ENCODE measurements at regions not wholly inside any gene's neighbourhood (a gene's known extent, or its start where the extent isn't known, plus 50 kb on each side); places are given as distances from the start of the nearest gene placed in this dataset.
"Not testable (repeated sequence)": the region's sequence is repeated elsewhere in the genome, so short reads cannot be mapped to it uniquely, and the experiment has no call there.

DNA sequence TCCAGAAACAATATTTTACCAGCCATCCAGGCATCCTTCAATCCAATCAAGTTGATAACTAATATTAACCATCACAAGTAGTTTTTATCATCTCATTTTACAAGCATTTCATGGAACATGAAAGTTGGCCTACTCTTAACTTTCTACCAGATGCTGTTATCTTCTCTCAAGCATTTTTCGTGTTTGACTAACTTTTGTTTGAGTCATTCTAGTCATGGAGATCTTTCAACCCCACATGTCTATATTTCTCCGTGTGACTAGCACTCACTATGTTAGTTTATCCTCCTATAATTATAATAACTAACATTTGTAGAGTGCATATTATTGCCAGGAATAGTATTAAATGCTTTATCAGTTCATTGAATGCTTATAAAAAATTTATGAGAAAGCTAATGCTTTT is 307.0 kb upstream of the CWC22 start:
- no peak for DNase-seq

GRCh38 chr2:180312542-180312941 is 305.4 kb upstream of the CWC22 start:
- no peak for DNase-seq

- no peak for DNase-seq
Measured at GRCh38 chr2:180307096-180307495, 300.0 kb upstream of the CWC22 start.

GRCh38 chr2:180306346-180306745 is 299.2 kb upstream of the CWC22 start:
- no peak for DNase-seq

DNA sequence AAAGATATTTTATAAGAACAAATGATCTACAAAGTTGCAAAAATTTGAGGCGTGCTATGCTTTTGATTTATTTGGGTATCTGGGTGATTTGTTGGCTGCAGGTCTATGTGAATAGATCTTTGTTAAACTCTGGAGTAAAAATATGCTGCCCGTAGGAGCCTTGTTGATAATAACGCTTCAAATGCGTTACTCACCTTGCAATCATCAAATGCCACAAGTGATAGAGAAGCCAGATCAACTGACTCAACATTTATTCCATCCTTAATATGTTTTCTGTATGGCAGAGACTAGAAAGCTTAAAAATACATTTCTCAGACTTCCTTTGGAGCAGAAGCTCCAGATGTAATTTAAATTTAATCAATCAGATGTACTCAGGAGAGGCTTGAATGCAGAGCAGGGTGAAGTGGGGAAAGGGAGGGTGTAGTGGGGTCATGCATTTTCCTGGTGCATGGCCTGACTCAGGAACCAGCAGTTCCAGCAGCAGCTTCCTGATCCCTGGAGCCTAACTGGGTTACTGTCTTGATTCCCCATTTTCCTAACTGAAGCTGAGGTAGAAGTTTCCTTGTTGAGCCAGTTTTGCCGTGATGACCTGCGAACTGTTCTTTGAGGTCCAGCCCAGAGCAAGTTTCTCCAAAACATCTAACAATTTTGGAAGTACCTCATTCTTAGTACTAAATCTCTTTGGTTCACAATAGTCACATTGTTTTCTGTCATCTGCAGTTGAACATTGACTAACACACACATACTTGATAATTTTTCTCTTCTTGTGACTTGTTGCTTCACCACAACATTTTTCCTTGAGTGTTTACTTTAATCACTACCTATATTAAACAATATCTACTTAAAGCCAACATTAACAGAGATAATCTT is 284.7 kb upstream of the CWC22 start:
- no peak for DNase-seq

- DNase-seq = no peak
Measured at GRCh38 chr2:180291060-180291459, 284.0 kb upstream of the CWC22 start.

GRCh38 chr2:180289627-180290026 is 282.5 kb upstream of the CWC22 start:
- DNase-seq = no peak

GRCh38 chr2:180279581-180279980 is 272.5 kb upstream of the CWC22 start:
- no peak for DNase-seq

- no peak for DNase-seq
Measured at GRCh38 chr2:180276733-180277132, 269.6 kb upstream of the CWC22 start.

DNA sequence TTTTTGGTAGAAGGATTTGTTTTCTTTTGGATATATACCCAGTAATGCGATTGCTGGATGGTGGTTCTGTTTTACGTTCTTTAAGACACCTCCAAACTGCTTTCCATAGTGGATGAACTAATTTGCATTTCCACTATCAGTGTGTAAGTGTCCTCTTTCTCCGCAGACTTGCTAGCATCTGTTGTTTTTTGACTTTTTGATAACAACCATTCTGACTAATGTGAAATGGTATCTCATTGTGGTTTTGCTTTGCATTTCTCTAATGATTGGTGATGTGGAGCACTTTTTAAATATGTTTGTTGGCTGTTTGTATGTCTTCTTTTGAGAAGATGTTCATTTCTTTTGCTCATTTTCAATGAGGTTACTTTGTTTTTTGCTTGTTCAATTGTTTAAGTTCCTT is 260.9 kb upstream of the CWC22 start:
- DNase-seq = no peak

DNA sequence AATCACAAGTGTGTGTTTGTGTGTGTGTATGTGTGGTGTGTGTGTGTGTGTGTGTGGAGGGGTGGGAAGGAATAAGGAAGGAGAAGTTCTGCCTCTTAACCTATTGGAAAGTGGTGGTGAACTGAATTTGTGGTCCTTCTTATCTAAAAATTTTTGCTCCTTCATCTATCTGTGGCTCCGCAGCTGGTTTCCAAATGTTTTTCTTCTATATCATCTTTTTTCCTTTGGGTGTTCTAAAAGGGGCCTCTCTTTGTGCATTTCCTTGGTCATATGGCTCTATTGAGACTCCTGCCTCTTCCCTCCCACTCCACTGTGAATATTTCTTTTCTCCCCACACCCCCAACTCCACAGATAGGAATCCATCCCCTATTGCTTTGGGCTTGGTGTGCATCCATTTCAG is 254.9 kb upstream of the CWC22 start:
- DNase-seq = no peak

- no peak for DNase-seq
Measured at GRCh38 chr2:180258579-180258978, 251.5 kb upstream of the CWC22 start.

DNA sequence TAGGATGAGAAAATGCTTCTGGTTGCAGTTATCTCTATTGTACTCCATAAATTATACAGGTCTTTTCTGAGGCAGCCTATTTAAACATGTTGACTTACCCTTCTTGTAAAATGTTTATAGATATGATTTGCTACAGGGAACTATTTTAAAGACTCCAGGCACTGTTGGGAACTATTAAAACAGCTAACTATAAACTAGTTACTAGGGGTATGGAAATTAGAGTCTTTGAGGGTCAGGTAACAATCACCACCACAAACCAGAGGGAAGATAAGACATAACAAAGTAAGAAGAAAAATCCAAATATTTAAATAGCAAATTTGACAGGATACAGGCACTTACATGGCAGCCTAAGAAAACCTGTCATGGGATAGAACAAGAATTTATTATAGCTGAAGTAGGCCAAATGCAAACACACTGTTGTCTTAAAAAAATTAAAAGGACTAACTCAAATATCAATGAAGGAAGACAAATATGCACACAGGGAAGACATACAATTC is 251.0 kb upstream of the CWC22 start:
- DNase-seq = no peak

- DNase-seq = no peak
Measured at GRCh38 chr2:180257247-180257646, 250.2 kb upstream of the CWC22 start.

- DNase-seq = no peak
Measured at GRCh38 chr2:180255981-180256380, 248.9 kb upstream of the CWC22 start.

GRCh38 chr2:180254872-180255271 is 247.8 kb upstream of the CWC22 start:
- no peak for DNase-seq

DNA sequence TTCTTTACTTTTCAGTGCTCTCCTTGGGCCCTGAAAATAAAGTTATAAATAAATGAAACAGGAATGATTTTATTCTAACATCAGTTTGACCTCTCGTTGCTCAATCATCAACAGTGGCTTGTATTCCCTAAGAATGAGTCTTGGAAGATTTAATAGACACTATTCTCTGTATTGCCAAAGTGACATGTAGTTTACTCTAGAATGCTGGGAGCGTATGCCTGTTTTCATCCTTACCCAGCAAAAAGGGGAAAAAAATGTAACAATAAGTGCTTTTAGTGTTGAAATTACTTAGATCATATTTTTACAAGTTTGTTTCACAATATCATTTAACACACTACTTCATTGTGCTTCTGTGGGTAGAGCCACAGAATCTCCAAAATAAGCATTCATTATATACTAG is 240.6 kb upstream of the CWC22 start:
- no peak for DNase-seq

- no peak for DNase-seq
Measured at GRCh38 chr2:180246268-180246667, 239.2 kb upstream of the CWC22 start.

DNA sequence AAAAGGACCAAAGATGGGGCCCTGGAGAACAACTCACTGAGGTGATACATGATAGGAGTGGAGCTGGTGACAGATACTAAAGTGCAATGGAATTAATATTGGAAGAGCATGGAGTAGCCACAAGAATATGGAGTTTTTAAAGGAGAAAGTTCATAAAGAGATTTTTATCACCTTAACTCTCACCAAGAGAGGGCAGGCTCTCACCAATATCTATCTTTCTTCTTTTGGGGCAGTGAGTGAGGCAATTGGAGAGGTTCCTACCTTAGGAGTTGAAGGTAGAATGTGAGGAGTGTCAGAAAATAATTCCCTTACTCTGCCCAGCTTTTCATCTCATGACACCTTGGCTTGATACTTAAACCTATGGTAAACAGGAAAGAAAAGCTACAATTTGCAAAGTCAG is 233.7 kb upstream of the CWC22 start:
- no peak for DNase-seq

- DNase-seq = no peak
Measured at GRCh38 chr2:180238729-180239128, 231.6 kb upstream of the CWC22 start.

DNA sequence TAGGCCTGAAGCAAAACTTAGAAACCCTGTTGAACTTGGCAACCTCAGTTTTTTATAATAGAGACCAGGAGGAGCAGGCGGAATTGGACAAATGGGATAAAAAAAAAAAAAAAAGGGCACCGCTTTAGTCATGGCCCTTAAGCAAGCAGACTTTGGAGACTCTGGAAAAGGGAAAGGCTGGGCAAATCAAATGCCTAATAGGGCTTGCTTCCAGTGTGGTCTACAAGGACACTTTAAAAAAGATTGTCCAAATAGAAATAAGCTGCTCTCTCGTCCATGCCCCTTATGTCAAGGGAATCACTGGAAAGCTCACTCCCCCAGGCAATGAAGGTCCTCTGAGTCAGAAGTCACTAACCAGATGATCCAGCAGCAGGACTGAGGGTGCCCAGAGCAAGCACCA is 229.0 kb upstream of the CWC22 start:
- not testable (repeated sequence) for DNase-seq

GRCh38 chr2:180235506-180235905 is 228.4 kb upstream of the CWC22 start:
- not testable (repeated sequence) for DNase-seq

DNA sequence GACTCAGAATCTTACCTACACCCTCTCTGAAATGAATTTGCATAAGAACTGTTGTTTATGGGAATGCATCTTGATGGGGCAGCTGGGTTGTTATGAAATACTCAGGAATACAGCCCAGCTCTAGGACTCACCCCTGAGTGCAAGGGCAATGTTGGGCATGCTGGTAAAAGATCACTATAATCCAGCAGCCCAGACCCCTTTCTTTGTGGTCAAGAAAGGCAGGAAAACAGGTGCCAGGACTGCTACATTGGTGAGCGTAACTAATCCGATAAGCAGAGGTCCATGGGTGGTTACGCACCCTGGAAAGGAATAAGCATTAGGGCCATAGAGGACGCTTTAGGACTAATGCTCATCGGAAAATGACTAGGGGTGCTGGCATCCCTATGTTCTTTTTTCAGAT is 227.9 kb upstream of the CWC22 start:
- DNase-seq = not testable (repeated sequence)

All from amygdala (tissue), 56 donors.